ENCODE measurements at regions not wholly inside any gene's neighbourhood (a gene's known extent, or its start where the extent isn't known, plus 50 kb on each side); places are given as distances from the start of the nearest gene placed in this dataset.
"Not testable (repeated sequence)": the region's sequence is repeated elsewhere in the genome, so short reads cannot be mapped to it uniquely, and the experiment has no call there.

- DNase-seq (ENCODE audit: low read depth); H3K27me3 ChIP-seq (ENCODE audit: control insufficient read depth, insufficient read depth, low read length); H3K36me3 ChIP-seq (ENCODE audit: control insufficient read depth, insufficient read depth, low read length); H3K4me3 ChIP-seq (ENCODE audit: low read depth, low read length): not testable (repeated sequence)
These were observed 244.0 kb downstream of the RTP5 start for GRCh38 chr2:242113492-242113891.

DNA sequence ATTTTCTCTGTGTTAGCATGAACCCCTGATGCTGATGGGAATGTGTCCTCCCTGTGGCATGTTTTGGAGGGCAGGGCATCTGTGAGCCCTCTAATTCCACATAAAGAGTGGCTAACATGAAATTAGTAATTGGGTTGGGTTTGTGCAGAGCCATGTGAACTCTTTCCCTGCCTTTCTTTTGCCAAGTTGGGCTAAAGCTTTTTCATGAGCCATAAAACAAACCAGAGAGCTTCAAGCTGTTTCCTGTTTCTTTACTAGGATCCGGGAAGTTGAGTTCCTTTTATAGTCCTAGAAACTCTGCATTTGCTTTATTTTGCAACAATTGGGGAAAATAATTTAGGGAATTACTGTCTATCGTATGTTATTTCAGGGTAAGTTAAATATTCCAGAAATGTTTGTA is 247.1 kb downstream of the RTP5 start:
- not testable (repeated sequence) for H3K27me3 ChIP-seq (ENCODE audit: control insufficient read depth, insufficient read depth, low read length); H3K36me3 ChIP-seq (ENCODE audit: control insufficient read depth, insufficient read depth, low read length); DNase-seq (ENCODE audit: low read depth); H3K4me3 ChIP-seq (ENCODE audit: low read depth, low read length)

DNA sequence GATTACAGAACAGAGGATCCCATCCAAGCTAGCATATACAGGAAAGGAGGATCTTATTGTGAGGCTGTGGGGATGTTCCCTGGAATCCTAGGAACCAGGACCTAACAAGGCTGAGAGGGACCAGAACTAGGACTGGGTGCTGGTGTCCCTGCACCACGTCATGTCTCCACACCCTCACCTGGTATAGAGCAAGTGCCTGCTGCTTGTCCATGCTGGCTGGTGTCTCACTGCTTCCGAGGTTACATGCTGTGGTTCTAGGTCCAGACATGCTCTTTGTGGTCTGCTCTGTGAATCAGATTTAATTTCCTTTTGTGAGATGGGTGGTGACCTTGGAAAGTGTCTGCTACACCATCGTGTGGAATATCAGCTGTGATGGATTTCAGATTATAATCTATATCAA is 247.8 kb downstream of the RTP5 start:
- H3K27me3 ChIP-seq (ENCODE audit: control insufficient read depth, insufficient read depth, low read length); DNase-seq (ENCODE audit: low read depth); H3K36me3 ChIP-seq (ENCODE audit: control insufficient read depth, insufficient read depth, low read length); H3K4me3 ChIP-seq (ENCODE audit: low read depth, low read length): not testable (repeated sequence)

GRCh38 chr2:242119682-242120081 is 250.2 kb downstream of the RTP5 start:
- DNase-seq (ENCODE audit: low read depth); H3K27me3 ChIP-seq (ENCODE audit: control insufficient read depth, insufficient read depth, low read length); H3K36me3 ChIP-seq (ENCODE audit: control insufficient read depth, insufficient read depth, low read length); H3K4me3 ChIP-seq (ENCODE audit: low read depth, low read length): not testable (repeated sequence)

- not testable (repeated sequence) for DNase-seq (ENCODE audit: low read depth); H3K27me3 ChIP-seq (ENCODE audit: control insufficient read depth, insufficient read depth, low read length); H3K4me3 ChIP-seq (ENCODE audit: low read depth, low read length); H3K36me3 ChIP-seq (ENCODE audit: control insufficient read depth, insufficient read depth, low read length)
These were observed 261.2 kb downstream of the RTP5 start for GRCh38 chr2:242130682-242131081.

GRCh38 chr2:242159921-242160320 is 290.4 kb downstream of the RTP5 start:
- not testable (repeated sequence) for H3K4me3 ChIP-seq (ENCODE audit: low read depth, low read length); H3K36me3 ChIP-seq (ENCODE audit: control insufficient read depth, insufficient read depth, low read length); DNase-seq (ENCODE audit: low read depth); H3K27me3 ChIP-seq (ENCODE audit: control insufficient read depth, insufficient read depth, low read length)

DNA sequence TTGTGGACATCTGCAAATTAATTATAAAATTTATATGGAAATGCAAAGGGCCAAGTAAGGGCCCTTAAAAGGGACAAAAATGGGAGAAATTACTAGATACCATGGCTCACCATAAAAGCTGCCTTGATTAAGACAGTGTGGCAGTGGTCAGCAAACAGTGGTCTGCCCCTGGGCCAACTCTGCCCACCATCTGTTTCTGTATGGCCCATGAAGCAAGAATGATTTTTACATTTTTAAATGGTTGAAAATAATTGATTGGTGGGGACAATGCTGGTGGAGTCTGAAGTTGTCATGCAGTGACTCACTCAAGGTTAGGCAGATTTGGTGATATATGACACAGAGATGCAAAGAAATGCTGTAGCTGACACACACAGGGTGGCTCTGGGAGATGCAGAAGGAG is 295.6 kb downstream of the RTP5 start:
- not testable (repeated sequence) for H3K4me3 ChIP-seq (ENCODE audit: low read depth, low read length); H3K36me3 ChIP-seq (ENCODE audit: control insufficient read depth, insufficient read depth, low read length); H3K27me3 ChIP-seq (ENCODE audit: control insufficient read depth, insufficient read depth, low read length); DNase-seq (ENCODE audit: low read depth)

DNA sequence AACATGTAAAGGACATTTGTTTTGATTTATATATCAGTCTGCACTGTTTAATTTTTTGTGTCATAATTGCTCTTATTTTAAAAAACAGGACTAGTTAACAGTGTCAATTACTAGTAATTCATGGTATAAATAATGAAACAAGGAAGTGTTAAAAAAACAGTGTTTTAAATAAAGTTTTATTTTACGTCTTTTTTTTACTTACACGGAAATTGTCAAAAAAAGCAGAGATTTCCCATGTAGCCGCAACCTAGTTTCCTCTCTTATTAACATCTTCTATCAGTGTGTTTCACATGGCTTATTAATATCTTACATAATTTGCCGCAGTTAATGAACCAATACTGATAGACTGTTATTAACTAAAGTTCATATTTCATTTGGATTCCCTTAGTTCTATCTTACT is 301.8 kb downstream of the RTP5 start:
- not testable (repeated sequence) for H3K27me3 ChIP-seq (ENCODE audit: control insufficient read depth, insufficient read depth, low read length); DNase-seq (ENCODE audit: low read depth); H3K36me3 ChIP-seq (ENCODE audit: control insufficient read depth, insufficient read depth, low read length); H3K4me3 ChIP-seq (ENCODE audit: low read depth, low read length)
